OCI-LY7 (cell line): ENCODE measurements at regions not wholly inside any gene's neighbourhood (a gene's known extent, or its start where the extent isn't known, plus 50 kb on each side); places are given as distances from the start of the nearest gene placed in this dataset.

Experiments
- EZH2phosphoT487 ChIP-seq: fragments of 200-600 bp; sonication (generic); IDR thresholded peaks from 2 replicates; pipeline ENCODE4 v1.6.1; 2018; ENCODE audit warnings: low read depth, borderline replicate concordance, mild to moderate bottlenecking, mixed run types, antibody characterized with exemption, low read length, moderate library complexity, mixed read lengths
- TF ChIP-seq, protein P1 (sequence below): fragments of 200-600 bp; sonication (generic); conservative IDR thresholded peaks from 2 replicates; pipeline ENCODE4 v1.5.1; 2014; ENCODE audit warnings: mild to moderate bottlenecking, antibody characterized with exemption, low read length, moderate library complexity, mixed read lengths

DNA sequence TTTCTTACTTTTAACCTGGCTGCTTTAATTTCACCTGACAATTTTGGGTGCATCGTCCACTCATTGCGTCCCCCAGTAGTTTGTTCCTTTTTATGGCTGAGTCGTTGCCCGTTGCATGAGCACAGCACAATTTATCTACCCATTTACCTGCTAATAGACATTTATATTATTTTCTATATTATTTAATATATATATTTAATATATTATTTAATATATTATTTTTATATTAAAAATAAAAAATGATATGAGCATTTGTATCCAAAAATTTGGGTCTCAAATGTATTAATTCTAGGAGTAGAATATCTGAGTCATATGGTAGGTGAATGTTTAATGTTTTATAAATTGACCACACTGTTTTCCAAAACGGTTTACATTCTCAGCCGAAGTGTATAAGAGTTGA is 300.2 kb downstream of the THBS2 start:
- TF ChIP-seq, protein P1, sequence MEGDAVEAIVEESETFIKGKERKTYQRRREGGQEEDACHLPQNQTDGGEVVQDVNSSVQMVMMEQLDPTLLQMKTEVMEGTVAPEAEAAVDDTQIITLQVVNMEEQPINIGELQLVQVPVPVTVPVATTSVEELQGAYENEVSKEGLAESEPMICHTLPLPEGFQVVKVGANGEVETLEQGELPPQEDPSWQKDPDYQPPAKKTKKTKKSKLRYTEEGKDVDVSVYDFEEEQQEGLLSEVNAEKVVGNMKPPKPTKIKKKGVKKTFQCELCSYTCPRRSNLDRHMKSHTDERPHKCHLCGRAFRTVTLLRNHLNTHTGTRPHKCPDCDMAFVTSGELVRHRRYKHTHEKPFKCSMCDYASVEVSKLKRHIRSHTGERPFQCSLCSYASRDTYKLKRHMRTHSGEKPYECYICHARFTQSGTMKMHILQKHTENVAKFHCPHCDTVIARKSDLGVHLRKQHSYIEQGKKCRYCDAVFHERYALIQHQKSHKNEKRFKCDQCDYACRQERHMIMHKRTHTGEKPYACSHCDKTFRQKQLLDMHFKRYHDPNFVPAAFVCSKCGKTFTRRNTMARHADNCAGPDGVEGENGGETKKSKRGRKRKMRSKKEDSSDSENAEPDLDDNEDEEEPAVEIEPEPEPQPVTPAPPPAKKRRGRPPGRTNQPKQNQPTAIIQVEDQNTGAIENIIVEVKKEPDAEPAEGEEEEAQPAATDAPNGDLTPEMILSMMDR: no peak
- TF ChIP-seq EZH2phosphoT487: no peak
